CD4-positive, alpha-beta T cell treated with Interleukin-10 for 1 hour (primary cell): ENCODE measurements at regions not wholly inside any gene's neighbourhood (a gene's known extent, or its start where the extent isn't known, plus 50 kb on each side); places are given as distances from the start of the nearest gene placed in this dataset.

Experiments
- DNase-seq: peaks from one replicate; pipeline ENCODE4 v3.0.0-alpha.2; 2020

DNA sequence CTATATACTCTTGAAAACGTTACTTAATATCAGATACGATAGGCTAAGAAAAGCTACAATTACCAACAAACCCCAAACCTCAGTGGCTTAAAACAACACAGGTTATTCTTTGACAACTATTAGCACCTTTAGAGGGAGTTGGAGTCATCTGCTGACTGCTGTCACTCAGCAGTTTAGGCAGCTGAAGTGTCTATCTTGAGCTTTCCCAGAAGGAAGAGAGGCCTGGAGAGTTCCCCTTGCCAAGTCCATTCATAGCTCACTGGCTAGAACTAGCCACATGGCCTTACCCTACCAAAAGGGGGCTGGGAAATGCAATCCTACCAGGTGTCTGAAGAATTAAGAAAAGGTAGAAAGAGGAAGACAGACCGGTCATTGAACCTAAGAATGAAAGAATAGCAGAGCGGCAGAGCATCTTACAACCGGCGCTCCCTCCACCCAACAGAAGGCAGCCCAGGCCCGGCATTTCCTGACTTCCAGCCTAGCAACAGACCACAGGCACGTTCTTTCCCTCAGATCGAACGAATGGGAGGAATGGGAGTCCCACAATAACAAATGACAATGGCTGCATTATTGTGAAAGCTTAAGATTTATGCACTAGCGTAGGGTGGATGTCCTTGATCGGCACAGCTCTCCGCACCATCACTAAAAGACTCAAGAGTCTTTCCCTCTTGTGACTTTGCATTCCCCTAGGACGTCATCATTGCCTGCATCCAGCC is 211.2 kb upstream of the CTAGE1 start:
- DNase-seq = no peak

DNA sequence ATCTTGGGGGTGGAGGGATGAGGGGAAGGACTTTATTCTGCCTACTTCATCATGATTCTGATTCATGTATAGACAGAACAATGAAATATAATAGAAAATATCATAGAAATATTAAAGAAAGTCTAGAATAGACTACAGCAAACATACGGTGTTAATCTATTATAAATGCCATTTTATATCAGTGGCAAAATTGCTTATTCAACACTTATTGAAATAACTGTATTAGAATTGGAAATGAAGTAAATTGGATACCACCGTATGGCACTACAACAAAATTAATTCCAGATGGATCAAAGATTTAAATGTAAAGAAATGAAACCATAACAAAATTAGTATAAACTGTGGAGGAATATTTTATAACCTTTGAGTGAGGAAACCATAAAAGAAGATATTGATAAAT is 213.3 kb upstream of the CTAGE1 start:
- no peak for DNase-seq

DNA sequence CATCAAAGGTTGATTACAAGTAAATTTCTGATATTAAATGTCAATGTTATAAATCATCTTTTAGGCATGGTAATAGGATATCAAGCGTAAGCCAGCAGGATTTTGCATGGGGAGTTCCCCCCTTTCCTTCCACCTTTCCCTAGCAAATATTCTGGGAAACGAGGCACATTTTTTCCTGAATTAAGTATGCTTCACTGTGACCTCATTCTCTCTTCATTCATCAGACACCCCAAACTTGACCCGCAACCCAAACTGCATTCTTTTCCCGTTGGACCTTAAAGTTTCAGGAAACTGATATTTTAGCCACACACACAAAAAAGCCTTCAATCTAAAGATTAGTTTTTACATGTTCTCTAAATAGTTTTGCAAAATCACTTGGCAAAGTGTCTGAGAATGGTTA is 214.5 kb upstream of the CTAGE1 start:
- DNase-seq = no peak

DNA sequence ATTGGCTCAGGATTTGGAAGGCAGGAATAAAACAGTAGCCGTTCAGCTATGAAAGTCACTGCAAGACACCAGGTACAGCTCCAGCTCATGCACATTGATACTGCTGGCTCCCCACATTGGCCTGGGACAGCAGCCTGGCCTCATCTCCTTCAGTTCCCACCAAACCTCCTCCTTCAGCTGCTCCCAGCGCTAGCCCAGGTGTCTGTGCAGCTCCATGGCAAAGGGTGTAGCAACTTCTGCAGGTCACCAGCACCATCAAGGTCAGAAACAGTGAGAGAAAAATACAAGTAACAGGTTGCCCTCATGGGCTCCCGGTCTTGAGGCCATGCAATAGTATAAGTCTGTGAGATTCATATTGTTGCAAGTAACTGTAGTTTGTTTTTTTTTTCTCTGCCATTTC is 216.7 kb upstream of the CTAGE1 start:
- no peak for DNase-seq

DNA sequence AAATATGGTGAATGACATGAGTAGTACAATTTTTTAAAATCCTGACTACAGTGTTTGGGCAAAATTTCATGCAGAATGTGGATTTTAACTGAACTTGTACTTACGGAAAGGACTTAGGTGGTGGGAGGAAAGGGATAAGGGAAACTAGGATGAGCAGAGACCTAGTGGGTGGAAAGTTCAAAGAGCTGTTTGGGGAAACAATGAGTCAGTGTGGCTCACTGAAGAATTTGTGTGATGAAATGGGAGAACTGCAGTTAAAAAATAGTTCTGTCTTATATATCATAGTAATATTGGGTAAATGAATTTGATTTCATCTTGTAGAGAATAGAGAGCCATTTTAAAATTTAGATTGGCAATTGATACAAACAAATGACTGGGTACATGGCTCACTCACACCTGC is 220.1 kb upstream of the CTAGE1 start:
- DNase-seq = no peak

DNA sequence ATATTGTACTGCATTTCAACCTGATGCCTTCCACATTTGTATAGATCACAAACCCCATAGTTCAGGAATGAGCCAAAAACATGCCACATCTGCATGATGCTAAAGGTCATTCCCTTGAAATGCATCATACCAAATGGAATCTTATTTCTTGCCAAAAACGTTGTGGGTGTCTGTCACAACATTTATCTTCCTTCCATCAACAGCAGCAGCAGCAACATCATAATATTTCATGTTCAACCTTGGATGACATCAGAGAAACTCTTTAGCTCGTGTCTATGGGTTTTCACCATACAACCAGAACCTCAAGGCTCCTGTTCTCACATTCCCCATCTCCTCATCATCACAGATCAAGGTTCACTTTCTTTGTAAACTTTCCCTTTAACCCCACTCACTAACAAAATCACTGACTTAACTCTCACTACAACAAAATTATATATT is 221.3 kb upstream of the CTAGE1 start:
- DNase-seq = no peak

DNA sequence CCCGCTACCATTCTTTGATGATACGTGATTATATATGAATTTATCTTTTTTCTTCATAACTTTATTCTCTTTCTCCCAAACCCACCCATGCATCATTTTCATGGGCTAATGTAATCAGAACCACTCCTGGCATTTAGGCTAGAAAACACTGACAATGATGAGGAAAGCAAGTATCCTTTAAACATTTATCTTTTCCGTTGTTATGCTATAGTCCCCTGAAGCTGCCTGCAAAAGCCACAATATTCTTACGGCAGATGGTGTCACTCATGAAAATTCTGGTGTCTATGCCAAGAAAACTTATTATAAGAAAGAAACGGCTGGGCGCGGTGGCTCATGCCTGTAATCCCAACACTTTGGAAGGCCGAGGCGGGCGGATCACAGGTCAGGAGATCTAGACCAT is 221.8 kb upstream of the CTAGE1 start:
- DNase-seq = no peak

DNA sequence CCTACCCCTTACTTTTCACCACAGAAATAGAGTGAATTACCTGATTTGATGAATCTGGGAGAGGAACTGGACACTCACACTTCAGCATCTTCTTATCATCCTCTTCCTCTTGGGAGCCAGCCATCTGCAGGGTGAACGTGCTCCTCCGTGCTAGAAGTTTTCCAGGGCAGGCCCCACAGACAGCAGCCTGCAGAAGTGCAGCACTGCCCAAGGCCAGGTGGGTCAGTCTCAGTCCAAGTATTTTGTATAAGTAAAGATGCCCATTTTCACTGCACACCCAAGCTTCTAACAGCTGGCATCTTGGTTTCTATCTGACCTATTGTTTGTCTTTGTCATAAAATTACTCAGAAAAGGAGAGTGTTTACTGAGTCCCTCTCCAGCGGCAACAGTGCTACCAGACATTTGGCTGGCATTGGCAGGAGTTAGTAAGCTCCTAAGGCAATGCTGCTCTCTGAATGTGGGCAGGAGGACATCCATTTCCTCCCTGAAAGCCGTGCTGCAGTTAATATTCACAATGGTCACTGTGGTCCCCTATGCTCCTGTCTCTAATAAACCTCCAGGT is 222.6 kb upstream of the CTAGE1 start:
- no peak for DNase-seq

DNA sequence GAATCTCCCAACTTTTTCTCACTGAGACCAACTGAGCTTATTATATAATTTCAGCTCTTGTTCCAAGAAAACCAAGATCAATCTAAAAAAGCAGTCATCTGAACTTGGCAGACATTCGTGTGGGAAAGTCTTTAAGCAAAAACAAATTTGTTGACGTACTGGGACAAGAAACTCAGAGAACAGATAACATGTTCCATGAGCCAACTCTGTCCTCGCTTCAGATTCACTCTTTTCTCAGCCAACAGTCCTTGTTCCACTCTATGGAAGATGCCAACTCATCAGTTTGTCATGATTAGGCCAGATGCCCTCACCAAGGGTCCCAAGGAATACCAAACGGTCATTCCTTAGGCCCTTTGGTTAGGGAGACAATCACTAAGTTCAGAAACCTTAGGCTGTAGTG is 224.2 kb upstream of the CTAGE1 start:
- no peak for DNase-seq

DNA sequence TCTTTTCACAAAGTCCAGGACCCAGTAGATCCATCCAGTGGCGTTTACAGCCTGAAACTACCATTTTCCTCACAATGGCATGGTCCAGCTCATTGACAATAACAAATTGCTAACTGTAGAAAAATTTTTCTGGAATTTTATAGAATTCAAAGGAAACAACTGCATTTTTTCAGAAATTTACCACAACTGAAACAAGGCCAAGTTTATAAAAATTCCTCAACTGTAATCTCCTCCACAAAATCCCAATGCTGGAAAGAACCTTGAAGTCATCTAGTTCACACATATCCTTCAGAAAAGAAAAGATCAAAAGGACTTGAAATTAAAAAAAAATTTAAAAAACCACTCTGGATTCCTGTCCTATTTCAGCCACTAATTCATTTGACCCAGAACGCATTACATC is 226.0 kb upstream of the CTAGE1 start:
- no peak for DNase-seq

DNA sequence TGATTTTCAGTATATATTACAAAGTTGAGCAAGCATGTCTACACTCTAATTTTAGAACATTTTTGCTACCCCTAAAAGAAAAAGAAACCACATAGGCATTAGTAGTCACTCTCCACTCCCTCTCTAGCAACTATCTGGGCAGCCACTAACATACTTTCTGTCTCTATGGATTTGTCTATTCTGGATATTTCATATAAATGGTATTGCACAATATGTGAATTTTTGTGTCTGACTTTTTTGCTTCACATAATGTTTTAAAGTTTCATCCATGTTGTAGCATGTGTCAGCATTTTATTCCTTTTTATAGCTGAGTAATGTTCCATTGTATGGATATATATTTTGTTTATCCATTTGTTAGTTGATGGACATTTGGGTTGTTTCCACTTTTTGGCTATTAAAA is 232.5 kb upstream of the CTAGE1 start:
- no peak for DNase-seq

DNA sequence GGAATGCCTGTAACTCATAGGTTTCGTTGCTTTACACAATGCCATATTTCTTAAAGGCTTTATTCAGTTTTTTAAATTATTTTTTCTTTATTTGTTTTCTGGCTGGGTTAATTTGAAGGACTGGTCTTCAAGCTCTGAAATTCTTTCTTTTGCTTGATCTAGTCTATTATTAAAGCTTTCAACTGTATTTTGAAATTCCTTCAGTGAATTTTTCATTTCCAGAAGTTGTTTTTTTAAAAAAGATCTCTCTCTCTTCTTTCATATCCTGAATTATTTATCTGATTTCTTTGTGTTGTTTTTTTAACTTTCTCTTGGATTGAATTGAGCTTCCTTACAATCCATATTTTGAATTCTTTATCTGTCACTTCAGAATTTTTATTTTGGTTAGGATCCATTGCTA is 239.9 kb upstream of the CTAGE1 start:
- DNase-seq = no peak

DNA sequence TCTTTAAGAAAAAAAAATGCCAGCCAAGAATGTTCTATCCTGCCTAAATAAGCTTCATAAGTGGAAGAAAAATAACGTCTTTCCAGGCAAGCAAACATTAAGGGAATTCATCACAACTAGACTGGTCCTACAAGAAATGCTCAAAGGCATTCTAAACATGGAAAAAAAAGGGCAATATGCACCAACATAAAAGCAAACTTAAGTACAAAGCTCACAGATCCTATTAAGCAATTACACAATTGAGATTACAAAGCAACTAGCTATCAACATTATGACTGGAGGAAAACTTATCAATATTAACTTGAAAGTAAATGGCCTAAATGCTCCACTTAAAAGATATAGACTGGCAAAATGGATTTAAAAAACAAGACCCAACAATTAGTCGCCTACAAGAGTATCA is 240.6 kb upstream of the CTAGE1 start:
- no peak for DNase-seq

DNA sequence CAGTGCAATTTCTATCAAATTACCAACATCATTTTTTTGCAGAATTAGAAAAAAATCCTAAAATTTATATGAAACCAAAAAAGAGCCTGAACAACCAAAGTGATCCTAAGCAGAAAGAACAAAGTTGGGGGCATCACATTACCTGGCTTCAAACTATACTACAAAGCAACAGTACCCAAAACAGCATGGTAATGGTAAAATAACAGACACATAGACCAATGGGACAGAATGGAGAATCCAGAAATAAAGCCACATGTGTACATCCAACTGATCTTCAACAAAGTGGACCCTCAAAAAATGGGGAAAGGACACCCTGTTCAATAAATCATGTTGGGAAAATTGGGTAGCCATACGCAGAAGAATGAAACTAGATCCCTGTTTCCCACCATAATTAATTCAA is 245.7 kb upstream of the CTAGE1 start:
- DNase-seq = no peak

DNA sequence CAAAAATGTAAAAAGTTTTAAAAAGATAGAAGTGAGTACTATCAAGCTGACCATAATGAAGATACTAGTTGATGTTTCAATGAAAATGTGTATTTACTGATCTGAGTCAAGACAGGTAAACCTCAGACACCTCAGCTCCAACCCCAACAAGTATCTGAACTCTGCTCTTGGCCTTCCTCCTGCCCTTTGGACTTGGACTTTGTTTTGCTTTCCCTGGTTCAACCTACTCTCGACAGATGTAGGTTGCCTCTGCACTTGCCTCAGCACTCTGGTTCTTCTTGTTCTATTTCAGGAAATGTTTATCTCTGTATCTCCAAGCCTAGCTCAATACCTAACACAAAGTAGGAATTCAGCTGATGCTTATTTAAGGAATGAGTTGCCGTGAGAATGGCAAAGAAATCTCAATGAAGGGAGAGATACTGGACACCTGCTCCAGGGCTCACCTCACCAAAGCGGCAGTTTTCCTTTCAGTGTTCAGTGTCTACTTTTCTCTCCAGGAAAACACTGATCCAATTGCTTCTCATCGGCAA is 248.8 kb upstream of the CTAGE1 start:
- DNase-seq = no peak

DNA sequence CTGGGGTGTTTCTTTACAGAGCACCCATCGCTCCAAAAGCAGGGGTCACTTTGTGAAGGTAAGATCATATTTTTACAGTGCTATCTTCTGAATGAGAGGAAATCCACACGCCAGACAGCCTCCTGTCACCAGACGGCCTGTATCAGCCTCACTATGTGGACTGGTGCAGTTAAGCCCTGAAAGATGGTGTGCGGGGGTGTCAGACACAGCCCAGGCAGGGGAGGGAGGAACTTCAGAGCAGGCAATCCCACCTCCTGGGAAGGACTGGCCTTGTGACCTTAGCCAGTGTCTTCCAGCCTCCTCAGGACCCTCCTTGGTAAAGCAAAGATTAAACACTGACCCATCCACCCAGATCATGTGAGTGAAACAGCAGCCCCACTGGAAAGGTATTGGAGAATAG is 249.4 kb upstream of the CTAGE1 start:
- no peak for DNase-seq

DNA sequence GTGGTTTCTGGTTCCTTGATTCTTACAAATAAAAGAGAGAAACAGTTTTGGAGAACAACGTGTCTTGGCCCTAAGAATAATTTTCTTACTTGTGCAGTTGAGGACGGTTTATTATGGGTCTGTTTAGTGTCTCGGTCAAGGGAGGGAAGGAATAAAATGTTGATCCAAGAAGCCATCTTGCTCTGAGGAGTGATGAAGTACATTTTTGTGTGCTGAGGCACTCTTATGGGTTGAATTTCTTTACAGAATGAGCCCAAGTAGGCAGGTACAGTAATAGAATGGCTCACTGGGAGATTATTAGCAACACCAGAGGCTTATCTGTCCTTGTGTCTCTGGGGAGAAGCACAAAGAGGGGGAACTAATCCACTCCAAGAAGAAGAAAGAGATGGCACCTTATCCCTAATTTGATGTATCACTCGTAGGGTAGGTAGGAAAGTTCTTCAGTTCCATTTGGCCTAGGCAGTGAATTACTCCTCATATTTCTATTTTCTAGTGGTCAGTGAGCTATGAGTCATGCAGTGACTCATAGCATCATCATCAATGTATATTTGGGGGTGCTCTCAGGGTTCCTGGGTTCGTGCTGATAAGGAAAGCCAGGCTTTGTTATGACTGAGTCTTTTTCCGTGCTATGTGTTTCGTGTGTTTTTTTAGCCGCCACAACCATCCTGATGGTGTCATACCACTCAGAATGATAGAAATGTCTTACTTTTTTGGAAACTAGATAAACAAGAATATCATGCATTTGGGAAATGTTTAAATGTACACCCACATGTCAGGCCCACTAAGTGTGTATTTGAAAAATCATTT is 250.1 kb upstream of the CTAGE1 start:
- no peak for DNase-seq

DNA sequence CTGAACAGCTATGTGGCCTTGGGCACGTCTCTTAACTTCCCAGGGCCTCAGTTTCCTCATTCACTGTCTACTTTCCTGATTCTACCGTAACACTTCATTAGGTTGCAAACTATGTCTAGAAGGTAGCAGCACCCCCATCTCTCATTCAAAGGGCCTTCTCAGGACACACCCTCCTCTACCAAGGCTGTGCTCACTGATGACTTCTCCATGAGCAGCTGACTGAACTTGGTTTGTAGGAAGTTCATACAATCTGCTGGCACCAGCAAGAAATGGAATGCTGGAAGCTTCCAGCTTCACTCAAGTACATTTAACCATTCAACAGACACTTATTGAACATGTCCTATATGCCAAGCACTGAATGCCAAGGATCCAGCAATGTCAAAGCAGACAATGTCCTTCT is 250.8 kb upstream of the CTAGE1 start:
- DNase-seq = no peak

DNA sequence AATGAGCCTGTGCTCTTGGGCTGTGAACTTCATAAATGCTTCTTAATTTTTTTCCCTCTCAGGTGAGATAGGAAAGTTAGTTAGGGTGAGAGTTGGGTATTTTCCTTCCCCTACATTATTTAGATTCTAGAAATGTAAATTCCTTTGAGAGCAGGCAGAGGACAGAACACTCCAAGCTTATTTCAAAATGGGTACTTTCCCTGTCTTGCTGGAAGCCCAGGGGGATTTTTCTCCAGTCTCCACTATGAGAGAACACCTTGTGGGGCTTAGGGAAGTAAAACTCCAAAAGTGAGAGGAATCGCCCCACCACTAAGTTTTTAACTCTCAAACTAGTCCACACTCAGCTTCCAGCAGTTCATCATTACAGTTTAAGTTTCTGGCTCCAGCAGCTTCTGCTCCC is 253.2 kb upstream of the CTAGE1 start:
- DNase-seq = no peak

DNA sequence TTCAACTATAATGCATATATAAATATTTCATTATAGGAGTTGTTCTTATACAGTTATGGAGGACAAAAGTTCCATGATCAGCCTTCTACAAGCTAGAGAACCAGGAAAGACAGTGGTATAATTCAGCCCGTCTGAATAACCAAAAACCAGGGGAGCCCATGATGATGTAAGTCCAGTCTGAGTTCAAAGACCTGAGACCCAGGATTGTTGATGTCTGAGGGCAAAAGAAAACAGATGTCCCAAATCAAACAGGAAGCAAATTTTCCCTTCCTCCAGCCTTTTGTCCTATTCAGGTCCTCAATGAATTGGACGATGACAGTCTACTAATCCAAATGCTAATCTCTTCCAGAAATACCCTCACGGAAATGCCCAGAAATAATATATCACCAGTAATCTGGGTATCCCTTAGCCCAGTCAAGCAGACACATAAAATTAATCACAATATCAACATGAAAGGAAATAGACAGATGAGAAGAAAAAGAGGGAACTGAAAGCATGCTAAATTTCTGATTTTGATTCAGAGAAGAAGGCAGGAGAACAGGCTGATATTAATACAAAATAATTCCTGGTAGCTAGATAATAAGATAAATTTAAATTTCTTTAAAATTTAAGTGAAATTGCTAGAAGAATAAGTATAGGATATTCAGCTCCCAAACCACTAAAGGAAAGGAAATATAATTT is 255.6 kb upstream of the CTAGE1 start:
- DNase-seq = no peak

DNA sequence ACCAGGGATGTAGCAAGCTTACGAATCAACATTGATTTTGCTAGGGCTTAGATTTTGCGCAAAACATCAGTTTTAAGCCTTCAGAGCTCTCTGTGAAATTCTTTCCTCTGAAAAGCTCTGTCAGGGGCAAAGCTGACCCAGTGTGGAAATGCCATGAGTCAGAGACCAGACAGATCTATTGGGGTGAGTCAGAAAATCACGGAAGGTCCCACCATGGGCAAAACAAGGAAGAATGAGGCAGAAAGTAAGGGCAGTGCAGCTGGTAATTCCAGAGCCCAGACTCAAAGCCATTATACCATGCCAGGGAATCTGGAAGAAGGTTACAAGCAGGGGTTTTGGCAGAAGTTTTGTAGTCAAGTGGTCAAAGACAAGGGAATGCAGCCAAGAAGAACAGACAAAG is 256.6 kb upstream of the CTAGE1 start:
- DNase-seq = no peak

DNA sequence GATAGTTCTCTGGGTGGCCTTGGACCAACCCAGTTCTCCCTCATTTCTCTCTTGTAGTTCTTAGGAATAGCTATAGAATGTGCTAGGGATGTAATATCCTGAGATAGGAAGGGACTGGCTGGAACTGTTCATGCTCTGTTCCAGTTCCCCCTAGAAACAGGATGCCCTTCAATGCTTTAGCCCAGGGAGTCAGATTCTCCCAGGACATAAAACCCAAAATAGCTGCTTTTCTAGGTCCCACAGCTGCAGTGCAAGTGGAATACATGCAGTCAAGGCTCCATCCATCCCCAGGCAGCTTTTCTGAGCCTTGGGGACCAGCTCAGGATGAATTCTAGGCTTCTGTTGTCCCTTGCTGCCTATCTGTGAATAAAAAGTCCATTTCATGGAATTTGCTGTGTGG is 257.3 kb upstream of the CTAGE1 start:
- DNase-seq = no peak

DNA sequence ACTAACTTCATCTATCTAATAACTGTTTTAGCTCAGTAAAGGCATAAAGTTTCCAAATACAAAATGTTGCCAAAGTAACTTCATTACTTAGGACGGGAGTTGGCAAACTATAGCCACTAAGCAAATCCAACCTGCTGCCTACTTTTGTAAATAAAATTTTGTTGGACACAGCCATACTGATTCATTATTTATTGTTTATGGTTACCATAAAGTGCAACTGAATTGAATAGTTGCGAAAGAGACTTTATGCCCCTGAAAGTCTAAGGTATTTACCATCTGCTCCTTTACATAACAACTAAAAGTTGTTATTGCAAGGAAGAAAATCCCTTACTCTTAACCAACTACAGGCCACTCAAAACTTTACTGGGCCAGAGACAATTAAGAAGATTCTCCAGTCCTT is 256.7 kb upstream of the RBBP8 start:
- no peak for DNase-seq

DNA sequence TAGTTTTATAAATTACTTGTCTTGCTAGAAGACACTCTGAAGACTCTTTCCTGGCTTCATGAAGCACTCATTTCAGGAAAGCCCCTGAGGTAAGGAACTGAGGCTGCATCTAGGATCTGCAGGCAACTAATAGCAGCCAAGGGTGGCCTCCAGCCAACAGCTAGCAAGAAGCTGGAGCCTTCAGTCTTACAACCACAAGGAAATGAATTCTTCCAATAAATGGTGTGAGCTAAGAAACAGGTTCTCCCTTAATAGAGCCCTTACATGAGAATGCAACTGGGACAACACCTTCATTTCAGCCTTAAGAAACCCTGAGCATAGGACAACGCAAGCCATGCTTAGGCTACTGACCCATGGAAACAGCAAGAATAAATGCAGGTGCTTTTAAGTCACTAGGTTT is 254.6 kb upstream of the RBBP8 start:
- no peak for DNase-seq
